A549 (cell line): ENCODE measurements at regions not wholly inside any gene's neighbourhood (a gene's known extent, or its start where the extent isn't known, plus 50 kb on each side); places are given as distances from the start of the nearest gene placed in this dataset.

ENCODE experiments used
- ATAC-seq, 2 experiments: fragments of 200-7000 bp in 1 of 2; fragments of >200 bp in 1 of 2; cut with Nextera tagmentation in 1 of 2; cut with Tn5 transposase in 1 of 2; 3 replicates each; pipeline versions ENCODE4 v1.8.0 to v1.9.1; 2018 to 2020; ENCODE audit warnings: mild to moderate bottlenecking in 1 of 2, moderate library complexity in 1 of 2
- CTCF ChIA-PET: fragments of 300-600 bp; sonication (Branson Sonifier 250); formaldehyde crosslinking; extraction: SDS; loops from one replicate; lab custom pipeline; 2021; ENCODE audit warnings: antibody characterized with exemption, inconsistent platforms; lab: Yijun Ruan, JAX
- POLR2A ChIA-PET: fragments of 350-600 bp; formaldehyde crosslinking; extraction: SDS; loops from one replicate; lab custom pipeline; 2021; ENCODE audit warnings: antibody characterized with exemption, inconsistent platforms; lab: Yijun Ruan, JAX
- DNase-seq, 2 experiments: peaks; one replicate each; pipeline versions ENCODE4 v3.0.0 to v3.0.0-alpha.2; 2011 to 2016; ENCODE audit warnings: low read depth in 1 of 2, low spot score in 1 of 2
- FAIRE-seq: peaks from 2 replicates; lab custom pipeline; 2011; peaks lifted over from hg19 to GRCh38; lab: Jason Lieb, UNC
- H3K27ac ChIP-seq, 2 experiments: fragments of >200 bp; sonication (Bioruptor Twin); formaldehyde crosslinking; 3 replicates each; pipeline ENCODE4 v1.5.1; 2016 to 2017
- H3K4me1 ChIP-seq: fragments of >200 bp; sonication (Bioruptor Twin); formaldehyde crosslinking; 3 replicates; pipeline ENCODE4 v1.6.1; 2016
- H3K4me2 ChIP-seq: fragments of >200 bp; sonication (Bioruptor Twin); formaldehyde crosslinking; 3 replicates; pipeline ENCODE4 v1.6.1; 2016
- H3K4me3 ChIP-seq: fragments of >200 bp; sonication (Bioruptor Twin); formaldehyde crosslinking; 3 replicates; pipeline ENCODE4 v1.5.1; 2016
- H3K9me3 ChIP-seq: fragments of >200 bp; sonication (Bioruptor Twin); formaldehyde crosslinking; 3 replicates; pipeline ENCODE4 v1.6.1; 2016
- CBX2 ChIP-seq: fragments of 200-600 bp; sonication (generic); IDR thresholded peaks from 2 replicates; pipeline ENCODE4 v1.6.1; 2016; ENCODE audit warnings: low read depth, mild to moderate bottlenecking, borderline replicate concordance
- CHD2 ChIP-seq: fragments of 150-350 bp; IDR thresholded peaks from 2 replicates; pipeline ENCODE4 v1.6.1; 2014; ENCODE audit warnings: low read length; ENCODE audit not compliant: partially characterized antibody
- EHF ChIP-seq: fragments of 250-450 bp; sonication (Bioruptor Pico); IDR thresholded peaks from 2 replicates; pipeline ENCODE4 v1.5.0; 2020; ENCODE audit warnings: mild to moderate bottlenecking
- EP300 ChIP-seq, 2 experiments: fragments of >200 bp; sonication (Bioruptor Twin); formaldehyde crosslinking; IDR thresholded peaks; 2 replicates in 1 of 2; 3 replicates in 1 of 2; pipeline ENCODE4 v1.6.1; 2016 to 2017
- FOXS1 ChIP-seq: fragments of 250-450 bp; sonication (Bioruptor Pico); IDR thresholded peaks from 2 replicates; pipeline ENCODE4 v1.5.0; 2020; ENCODE audit warnings: mild to moderate bottlenecking, moderate library complexity
- KDM5A ChIP-seq: fragments of 200-600 bp; sonication (generic); IDR thresholded peaks from 2 replicates; pipeline ENCODE4 v1.6.1; 2016; ENCODE audit warnings: antibody characterized with exemption, mild to moderate bottlenecking
- MAFK ChIP-seq: fragments of 450-650 bp; IDR thresholded peaks from 2 replicates; pipeline ENCODE4 v1.6.1; 2014; ENCODE audit not compliant: partially characterized antibody
- MYC ChIP-seq: IDR thresholded peaks from 2 replicates; pipeline ENCODE4 v1.6.1; 2012; ENCODE audit warnings: mild to moderate bottlenecking, inconsistent platforms, low read length, improper control_type of control experiment, borderline replicate concordance
- NR3C1 ChIP-seq: fragments of >200 bp; sonication (Bioruptor Twin); formaldehyde crosslinking; IDR thresholded peaks from 3 replicates; pipeline ENCODE4 v1.6.1; 2017
- PHF8 ChIP-seq: fragments of 200-600 bp; sonication (generic); IDR thresholded peaks from 2 replicates; pipeline ENCODE4 v1.6.1; 2016; ENCODE audit warnings: low read depth, mild to moderate bottlenecking, antibody characterized with exemption, moderate library complexity, borderline replicate concordance
- POLR2A ChIP-seq: IDR thresholded peaks from 2 replicates; pipeline ENCODE4 v1.6.1; 2012; ENCODE audit warnings: mild to moderate bottlenecking, low read length
- REST ChIP-seq: fragments of 200-600 bp; sonication (generic); IDR thresholded peaks from 2 replicates; pipeline ENCODE4 v1.6.1; 2016; ENCODE audit warnings: antibody characterized with exemption, mild to moderate bottlenecking, moderate library complexity
- ZSCAN20 ChIP-seq: fragments of 250-450 bp; sonication (Bioruptor Pico); IDR thresholded peaks from 2 replicates; pipeline ENCODE4 v1.8.0; 2022; ENCODE audit warnings: mild to moderate bottlenecking, moderate library complexity
- WGBS: methylation state at CpG from one replicate; pipeline ENCODE4 v1.1.6; 2017; ENCODE audit errors: missing lambda C conversion rate; 5-methylcytosine and 5-hydroxymethylcytosine counted together
- TF ChIP-seq, protein P1 (sequence below): IDR thresholded peaks from 2 replicates; pipeline ENCODE4 v1.6.1; 2012

DNA sequence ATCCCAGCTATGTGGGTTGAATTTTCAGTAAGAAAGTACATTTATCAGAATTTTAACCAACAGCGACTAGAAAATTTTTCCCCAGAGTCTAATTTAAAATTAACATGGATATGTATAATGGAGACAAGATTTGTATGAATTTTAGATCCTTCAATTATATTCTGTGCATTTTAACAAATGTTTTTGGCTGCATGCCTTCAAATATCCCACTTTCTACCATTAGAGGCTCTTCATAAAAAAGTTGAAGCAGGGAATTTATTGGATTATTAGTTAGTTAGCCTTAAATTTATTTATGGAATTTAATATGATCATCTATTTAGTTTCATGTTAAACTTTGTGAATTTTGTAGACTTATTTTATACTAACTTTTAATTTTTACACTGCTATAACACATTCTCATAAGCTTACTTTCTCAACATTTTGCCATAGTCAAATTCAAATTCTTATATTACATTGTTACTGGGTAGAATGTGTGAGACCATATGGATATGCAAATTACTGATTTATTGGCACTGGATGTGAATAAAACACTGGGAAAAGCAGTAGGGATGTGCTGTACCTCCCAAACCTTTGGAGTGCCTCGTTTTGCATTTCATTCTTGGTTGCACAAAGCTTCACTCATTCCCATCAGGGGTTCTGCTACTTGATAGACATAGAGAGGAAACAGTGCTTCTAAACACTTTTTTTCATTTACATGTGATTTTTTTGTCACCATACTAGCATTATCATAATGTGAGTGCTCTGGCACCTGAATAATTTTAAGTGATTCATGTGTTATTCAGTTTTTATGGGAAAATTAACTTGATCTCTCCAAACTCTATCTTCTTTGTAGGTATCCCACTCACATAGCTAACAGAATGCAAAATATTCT, 491.8 kb upstream of the COX7C start:
- TF ChIP-seq, protein P1, sequence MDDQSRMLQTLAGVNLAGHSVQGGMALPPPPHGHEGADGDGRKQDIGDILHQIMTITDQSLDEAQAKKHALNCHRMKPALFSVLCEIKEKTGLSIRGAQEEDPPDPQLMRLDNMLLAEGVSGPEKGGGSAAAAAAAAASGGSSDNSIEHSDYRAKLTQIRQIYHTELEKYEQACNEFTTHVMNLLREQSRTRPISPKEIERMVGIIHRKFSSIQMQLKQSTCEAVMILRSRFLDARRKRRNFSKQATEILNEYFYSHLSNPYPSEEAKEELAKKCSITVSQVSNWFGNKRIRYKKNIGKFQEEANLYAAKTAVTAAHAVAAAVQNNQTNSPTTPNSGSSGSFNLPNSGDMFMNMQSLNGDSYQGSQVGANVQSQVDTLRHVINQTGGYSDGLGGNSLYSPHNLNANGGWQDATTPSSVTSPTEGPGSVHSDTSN: no peak
- TF ChIP-seq MYC (no peak), FOXS1 (no peak), KDM5A (no peak), ZSCAN20 (CRISPR knock-in tag) (no peak), REST (no peak), EHF (CRISPR knock-in tag) (no peak), POLR2A (no peak), NR3C1 (no peak), CHD2 (no peak), CBX2 (no peak)
- FAIRE-seq: no peak
- Histone ChIP-seq H3K4me3 (no peak overlapping the region), H3K9me3 (no peaks in the 10 kb centered on the region), H3K4me1 (no peaks in the 10 kb centered on the region), H3K27ac (no peak overlapping the region), H3K4me2 (no peak overlapping the region)
- POLR2A ChIA-PET: no interaction called here
- no peak for DNase-seq
- WGBS: 15% methylated on average over 2 of the region's 2 CpGs
- CTCF ChIA-PET: no interaction called here
- ATAC-seq: no peak

DNA sequence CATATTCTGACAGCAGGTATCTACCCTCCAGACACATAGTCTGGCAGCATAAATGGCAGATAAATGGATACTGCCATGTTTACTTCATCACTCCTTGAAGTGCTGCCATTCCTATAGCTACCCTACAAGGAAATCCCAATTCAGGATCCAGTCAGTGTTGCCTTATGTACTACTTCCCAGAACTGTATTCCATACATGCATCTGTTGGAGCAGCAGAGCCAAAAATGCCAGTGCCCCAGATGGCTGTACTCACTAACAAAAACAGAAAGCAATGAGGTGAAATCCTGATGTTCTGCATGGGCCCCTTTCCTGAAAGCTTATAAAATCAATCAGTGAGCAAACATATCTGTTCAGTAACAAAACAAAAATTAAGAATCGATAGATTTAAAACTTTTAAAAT, 490.0 kb upstream of the COX7C start:
- no peaks in the 10 kb centered on the region for H3K4me1 ChIP-seq
- no peak overlapping the region for H3K27ac ChIP-seq
- no peaks in the 10 kb centered on the region for H3K9me3 ChIP-seq
- 24% methylated on average over 1 of the region's 1 CpG for WGBS
- TF ChIP-seq, protein P1: no peak
- no peak for TF ChIP-seq ZSCAN20 (CRISPR knock-in tag)
- no peak for TF ChIP-seq EP300 (IDR thresholded peaks at IDR 0.05)
- TF ChIP-seq PHF8: no peak
- TF ChIP-seq NR3C1: no peak
- TF ChIP-seq, all 56 proteins: peak for 0
- FAIRE-seq: no peak
- H3K4me3 ChIP-seq: no peak overlapping the region
- POLR2A ChIA-PET: no interaction called here
- H3K4me2 ChIP-seq: no peak overlapping the region
- no peak for ATAC-seq
- no peak for DNase-seq
- CTCF ChIA-PET: no interaction called here

DNA sequence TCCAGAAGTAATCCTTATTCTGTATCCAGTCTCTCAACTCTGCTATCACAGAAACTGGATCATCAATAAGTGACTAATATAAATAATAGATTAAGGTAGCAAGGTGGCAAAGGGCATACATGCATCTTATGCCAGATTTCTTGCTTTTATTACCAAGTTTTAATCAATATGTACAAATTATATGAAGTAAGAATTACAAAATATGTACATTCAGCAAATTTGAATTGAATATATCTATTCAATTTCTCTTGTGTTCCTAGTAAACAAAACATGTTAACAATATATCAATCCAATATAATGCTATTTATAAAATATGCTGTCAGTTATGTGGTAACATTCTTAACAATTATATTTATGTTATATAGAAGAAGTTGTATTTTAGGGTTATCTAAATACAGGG, 488.7 kb upstream of the COX7C start:
- H3K27ac ChIP-seq: no peak overlapping the region
- ChIA-PET CTCF (no interaction called here), POLR2A (no interaction called here)
- no peaks in the 10 kb centered on the region for H3K4me1 ChIP-seq
- no peaks in the 10 kb centered on the region for H3K9me3 ChIP-seq
- ATAC-seq (no peak), DNase-seq (no peak), FAIRE-seq (no peak)
- no peak overlapping the region for H3K4me2 ChIP-seq
- no peak overlapping the region for H3K4me3 ChIP-seq
- TF ChIP-seq MAFK (peak; percentile 89), KDM5A (no peak)
